Endodermal cell (in vitro differentiated cells): ENCODE measurements at regions not wholly inside any gene's neighbourhood (a gene's known extent, or its start where the extent isn't known, plus 50 kb on each side); places are given as distances from the start of the nearest gene placed in this dataset.

ENCODE experiments used
- DNase-seq: peaks from one replicate; pipeline ENCODE4 v3.0.0-alpha.2; 2017
- H3K27ac ChIP-seq: 2 replicates; pipeline ENCODE4 v1.5.1; 2013; ENCODE audit warnings: mild to moderate bottlenecking, low read depth, low read length, moderate library complexity
- H3K27me3 ChIP-seq: 2 replicates; pipeline ENCODE4 v1.6.1; 2013; ENCODE audit warnings: mild to moderate bottlenecking, low read length, moderate library complexity; ENCODE audit not compliant: insufficient read depth, control insufficient read depth, poor library complexity, severe bottlenecking
- H3K36me3 ChIP-seq: 2 replicates; pipeline ENCODE4 v1.7.0; 2013; ENCODE audit warnings: mild to moderate bottlenecking, low read length, moderate library complexity; ENCODE audit not compliant: control insufficient read depth, insufficient read depth
- H3K4me1 ChIP-seq: one replicate; pipeline ENCODE4 v1.7.0; 2013; ENCODE audit warnings: low read length; ENCODE audit not compliant: control insufficient read depth, insufficient read depth
- H3K4me3 ChIP-seq: 2 replicates; pipeline ENCODE4 v1.5.1; 2013; ENCODE audit warnings: mild to moderate bottlenecking, low read length, moderate library complexity
- H3K9ac ChIP-seq: 2 replicates; pipeline ENCODE4 v1.6.1; 2013; ENCODE audit warnings: mild to moderate bottlenecking, low read length, moderate library complexity; ENCODE audit not compliant: poor library complexity, severe bottlenecking; ENCODE audit errors: extremely low read depth
- H3K9me3 ChIP-seq: 2 replicates; pipeline ENCODE4 v1.6.1; 2013; ENCODE audit warnings: mild to moderate bottlenecking, low read length, moderate library complexity; ENCODE audit not compliant: control insufficient read depth
- H3K27ac Mint-ChIP-seq: 2 replicates; pipeline ENCODE4 v1.8.0; 2020; ENCODE audit warnings: mixed read lengths
- H3K27me3 Mint-ChIP-seq: 2 replicates; pipeline ENCODE4 v1.8.0; 2021; ENCODE audit warnings: mild to moderate bottlenecking, mixed read lengths; ENCODE audit not compliant: insufficient read depth
- H3K36me3 Mint-ChIP-seq: 2 replicates; pipeline ENCODE4 v1.8.0; 2020; ENCODE audit warnings: low read depth, mixed read lengths
- H3K4me1 Mint-ChIP-seq: 2 replicates; pipeline ENCODE4 v1.8.0; 2020; ENCODE audit warnings: mixed read lengths
- H3K4me3 Mint-ChIP-seq: 2 replicates; pipeline ENCODE4 v1.8.0; 2020; ENCODE audit warnings: mild to moderate bottlenecking, moderate library complexity, mixed read lengths
- H3K9me3 Mint-ChIP-seq: 2 replicates; pipeline ENCODE4 v1.8.0; 2020; ENCODE audit warnings: mild to moderate bottlenecking, mixed read lengths
- WGBS, 2 experiments: methylation state at CpG; one replicate each; pipeline versions ENCODE4 v1.1.5 to v1.1.7; 2013; ENCODE audit warnings: missing lambda C conversion rate in 2 of 2, mixed read lengths in 1 of 2; ENCODE audit not compliant: insufficient coverage in 1 of 2, insufficient read length in 1 of 2; 5-methylcytosine and 5-hydroxymethylcytosine counted together
- TF ChIP-seq, protein P1 (sequence below): fragments of 200-600 bp; sonication (generic); conservative IDR thresholded peaks from 2 replicates; pipeline ENCODE4 v1.5.0; 2021; ENCODE audit warnings: antibody characterized with exemption, mild to moderate bottlenecking

DNA sequence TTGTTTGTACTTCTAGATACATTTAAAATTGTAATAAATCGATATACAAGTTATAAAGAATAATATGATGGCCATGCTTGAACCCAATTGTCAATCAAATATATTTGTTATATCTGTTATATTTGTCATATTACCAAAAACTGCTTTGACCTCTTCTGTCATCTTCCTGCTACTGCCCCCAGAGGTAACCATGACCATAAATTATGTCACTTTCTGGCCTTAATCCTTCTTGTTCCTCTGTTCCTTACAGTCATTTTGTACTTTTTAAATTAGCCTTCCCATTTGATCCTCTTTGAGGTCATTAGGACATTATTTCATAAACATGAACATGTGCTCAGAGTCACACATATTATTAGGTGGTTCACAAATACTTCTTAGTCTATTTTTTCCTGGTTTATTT, 124.7 kb downstream of the HFE start:
- no peaks in the 10 kb centered on the region for H3K9me3 ChIP-seq
- H3K4me1 ChIP-seq, result no peaks in the 10 kb centered on the region
- Mint-ChIP-seq H3K9me3 (no peaks in the 10 kb centered on the region), H3K27me3 (no peaks in the 10 kb centered on the region), H3K4me3 (no peak overlapping the region), H3K27ac (no peak overlapping the region), H3K4me1 (no peaks in the 10 kb centered on the region), H3K36me3 (no peaks in the 10 kb centered on the region)
- H3K27me3 ChIP-seq, result no peaks in the 10 kb centered on the region
- no peaks in the 10 kb centered on the region for H3K36me3 ChIP-seq
- no peak overlapping the region for H3K4me3 ChIP-seq
- TF ChIP-seq, protein P1, sequence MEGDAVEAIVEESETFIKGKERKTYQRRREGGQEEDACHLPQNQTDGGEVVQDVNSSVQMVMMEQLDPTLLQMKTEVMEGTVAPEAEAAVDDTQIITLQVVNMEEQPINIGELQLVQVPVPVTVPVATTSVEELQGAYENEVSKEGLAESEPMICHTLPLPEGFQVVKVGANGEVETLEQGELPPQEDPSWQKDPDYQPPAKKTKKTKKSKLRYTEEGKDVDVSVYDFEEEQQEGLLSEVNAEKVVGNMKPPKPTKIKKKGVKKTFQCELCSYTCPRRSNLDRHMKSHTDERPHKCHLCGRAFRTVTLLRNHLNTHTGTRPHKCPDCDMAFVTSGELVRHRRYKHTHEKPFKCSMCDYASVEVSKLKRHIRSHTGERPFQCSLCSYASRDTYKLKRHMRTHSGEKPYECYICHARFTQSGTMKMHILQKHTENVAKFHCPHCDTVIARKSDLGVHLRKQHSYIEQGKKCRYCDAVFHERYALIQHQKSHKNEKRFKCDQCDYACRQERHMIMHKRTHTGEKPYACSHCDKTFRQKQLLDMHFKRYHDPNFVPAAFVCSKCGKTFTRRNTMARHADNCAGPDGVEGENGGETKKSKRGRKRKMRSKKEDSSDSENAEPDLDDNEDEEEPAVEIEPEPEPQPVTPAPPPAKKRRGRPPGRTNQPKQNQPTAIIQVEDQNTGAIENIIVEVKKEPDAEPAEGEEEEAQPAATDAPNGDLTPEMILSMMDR, result peak; percentile 50
- no peak overlapping the region for H3K27ac ChIP-seq
- WGBS, 2 experiments, result no CpG with 5 or more reads among the region's 1 CpG
- DNase-seq, result no peak
- no peak overlapping the region for H3K9ac ChIP-seq

DNA sequence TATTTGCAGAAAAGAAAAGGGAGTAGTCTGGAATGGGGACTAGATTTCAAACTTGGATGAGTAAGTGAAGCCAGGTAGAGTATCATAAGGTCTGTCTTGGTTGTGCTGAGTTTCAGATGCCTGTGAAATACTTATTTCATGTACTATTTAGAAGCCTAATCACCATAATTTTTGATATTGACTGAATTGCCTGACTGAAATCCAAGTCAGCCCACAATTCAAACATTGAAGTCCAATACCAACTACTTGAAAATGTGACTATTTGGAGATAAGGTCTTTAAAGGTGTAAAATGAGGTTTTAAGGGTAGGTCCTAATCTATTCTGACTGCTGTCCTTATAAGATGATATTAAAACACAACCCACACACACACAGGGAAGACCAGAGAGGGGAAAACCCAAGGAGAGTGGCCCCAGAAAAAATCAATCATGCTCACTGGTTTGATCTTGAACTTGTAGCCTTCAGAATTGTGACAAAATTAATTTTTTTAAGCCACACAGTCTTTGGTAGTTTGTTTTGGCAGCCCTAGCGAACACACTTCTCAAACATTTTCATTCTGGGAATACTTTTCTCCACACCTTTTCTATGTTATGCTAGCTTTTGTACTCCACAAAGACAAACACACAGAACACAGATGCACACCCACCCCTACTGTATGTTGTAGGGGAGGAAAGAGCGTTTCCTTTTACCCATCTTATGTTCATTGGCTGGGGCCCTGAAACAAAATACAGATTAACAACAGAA, 126.3 kb downstream of the HFE start:
- Mint-ChIP-seq H3K27me3 (no peaks in the 10 kb centered on the region), H3K4me1 (no peaks in the 10 kb centered on the region), H3K27ac (peak overlapping the region; percentile 8), H3K4me3 (no peak overlapping the region), H3K36me3 (no peaks in the 10 kb centered on the region), H3K9me3 (no peaks in the 10 kb centered on the region)
- Histone ChIP-seq H3K4me1 (no peaks in the 10 kb centered on the region), H3K9ac (no peak overlapping the region), H3K4me3 (no peak overlapping the region), H3K9me3 (no peaks in the 10 kb centered on the region), H3K27ac (no peak overlapping the region), H3K36me3 (no peaks in the 10 kb centered on the region), H3K27me3 (no peaks in the 10 kb centered on the region)
- TF ChIP-seq, protein P1, result no peak
- 94% methylated on average over 1 of the region's 2 CpGs; no CpG with 5 or more reads in 1 of the 2 experiments for WGBS, 2 experiments
- no peak for DNase-seq

DNA sequence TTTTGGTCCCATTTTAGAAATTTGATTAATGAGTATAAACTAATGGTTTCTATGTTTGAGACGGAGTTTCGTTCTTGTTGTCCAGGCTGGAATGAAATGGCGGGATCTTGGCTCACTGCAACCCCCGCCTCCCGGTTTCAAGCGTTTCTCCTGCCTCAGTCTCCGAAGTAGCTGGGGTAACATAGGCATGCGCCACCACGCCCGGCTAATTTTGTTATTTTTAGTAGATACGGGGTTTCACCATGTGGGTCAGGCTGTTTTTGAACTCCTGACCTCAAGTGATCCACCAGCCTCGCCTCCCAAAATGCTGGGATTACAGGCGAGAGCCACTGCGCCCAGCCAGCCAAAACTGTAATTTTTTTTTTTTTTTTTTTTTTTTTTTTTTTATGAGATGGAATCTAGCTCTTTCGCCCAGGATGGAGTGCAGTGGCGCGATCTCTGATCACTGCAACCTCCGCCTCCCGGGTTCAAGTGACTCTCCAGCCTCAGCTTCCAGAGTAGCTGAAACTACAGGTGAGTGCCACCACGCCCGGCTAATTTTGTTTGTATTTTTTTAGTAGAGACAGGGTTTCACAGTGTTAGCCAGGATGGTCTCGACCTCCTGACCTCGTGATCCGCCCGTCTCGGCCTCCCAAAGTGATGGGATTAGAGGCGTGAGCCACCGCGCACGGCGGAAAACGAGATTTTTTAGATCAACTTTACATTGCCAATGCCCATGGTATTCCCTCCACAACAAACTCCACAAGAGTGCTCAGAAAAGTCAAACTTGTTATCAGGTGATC, 127.8 kb downstream of the HFE start:
- WGBS, 2 experiments, result 52 to 64% methylated on average over 21 to 32 of the region's 32 CpGs
- peak; percentile 76 for DNase-seq
- no peak overlapping the region for H3K4me3 Mint-ChIP-seq

More for the DNA sequence above, 127.8 kb downstream of the HFE start:
- Histone ChIP-seq H3K27me3 (no peaks in the 10 kb centered on the region), H3K27ac (peak overlapping the region; percentile 97), H3K36me3 (no peaks in the 10 kb centered on the region), H3K4me1 (no peaks in the 10 kb centered on the region), H3K9me3 (no peaks in the 10 kb centered on the region), H3K9ac (peak overlapping the region; percentile 85), H3K4me3 (peak overlapping the region; percentile 88)
- Mint-ChIP-seq H3K36me3 (no peaks in the 10 kb centered on the region), H3K4me1 (peaks cover 11% of the 10 kb centered on the region), H3K27me3 (no peaks in the 10 kb centered on the region), H3K27ac (no peak overlapping the region), H3K9me3 (no peaks in the 10 kb centered on the region)
- TF ChIP-seq, protein P1, result no peak
